ENCODE measurements at regions not wholly inside any gene's neighbourhood (a gene's known extent, or its start where the extent isn't known, plus 50 kb on each side); places are given as distances from the start of the nearest gene placed in this dataset.

DNA sequence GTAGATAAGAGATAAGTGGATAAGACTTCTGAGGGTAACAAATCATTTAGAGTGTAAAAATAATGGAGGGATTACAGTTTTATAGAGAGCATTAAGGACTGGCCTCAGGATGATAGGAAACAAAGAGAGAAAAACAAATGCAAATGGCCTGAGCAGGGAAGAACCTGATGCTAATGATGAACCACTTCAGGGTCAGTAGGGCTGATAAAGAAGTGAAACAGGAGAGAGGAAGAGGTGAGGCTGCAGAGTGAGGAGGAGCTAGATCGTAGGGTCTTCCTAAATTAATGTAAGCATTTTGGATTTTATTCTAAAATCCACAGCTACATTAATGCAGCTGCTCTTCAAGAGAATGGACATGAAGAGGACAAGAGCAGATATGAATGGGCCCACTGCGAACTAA is 698.0 kb upstream of the MEF2C start:
- intact Hi-C loops (cut with micrococcal nuclease) (no loop called here), dilution Hi-C loops (cut with MboI; ENCODE audit: extremely low pct_ligation_motif_present, low sequenced_read_pairs) (no loop called here)
- H3K36me3 ChIP-seq (ENCODE audit: control insufficient read depth in 2 of 2, extremely low read depth in 1 of 2, insufficient read depth in 2 of 2, low read length in 2 of 2), result no peaks in the 10 kb centered on the region
- H3K79me2 ChIP-seq (ENCODE audit: control insufficient read depth, insufficient read depth, low read length), result no peaks in the 10 kb centered on the region
- no peak overlapping the region for H3K4me2 ChIP-seq (ENCODE audit: insufficient read depth, low read length)
- TF ChIP-seq JUN (IDR thresholded peaks at IDR 0.05; ENCODE audit: borderline replicate concordance, insufficient read depth, insufficient read length, low read depth) (no peak), EZH2 (IDR thresholded peaks at IDR 0.05; ENCODE audit: borderline replicate concordance, low read depth, low read length, severe bottlenecking) (no peak), POLR2A (IDR thresholded peaks at IDR 0.05; ENCODE audit: low read depth, low read length) (no peak), POLR2AphosphoS5 (IDR thresholded peaks at IDR 0.05; ENCODE audit: insufficient read depth, low read depth, low read length) (no peak), MYC (IDR thresholded peaks at IDR 0.05; ENCODE audit: low read depth, low read length) (no peak), GATA2 (IDR thresholded peaks at IDR 0.05; ENCODE audit: insufficient read depth, insufficient read length, low read depth, low read length) (no peak), FOS (IDR thresholded peaks at IDR 0.05; ENCODE audit: borderline replicate concordance, insufficient read depth, low read length) (no peak)
- TF ChIP-seq, protein P1, sequence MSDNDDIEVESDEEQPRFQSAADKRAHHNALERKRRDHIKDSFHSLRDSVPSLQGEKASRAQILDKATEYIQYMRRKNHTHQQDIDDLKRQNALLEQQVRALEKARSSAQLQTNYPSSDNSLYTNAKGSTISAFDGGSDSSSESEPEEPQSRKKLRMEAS (IDR thresholded peaks at IDR 0.05; ENCODE audit: insufficient read depth, insufficient read length), result no peak
- POLR2A ChIA-PET, result no interaction called here
- H3K27ac ChIP-seq (ENCODE audit: insufficient read depth, low read depth, low read length), result no peak overlapping the region
- BruUV-seq (replicated peaks), result no TSS peak
- H3K4me3 ChIP-seq (replicated peaks in 1 of 3; ENCODE audit: insufficient read depth in 1 of 3, low read depth in 1 of 3, low read length in 3 of 3), result no peak overlapping the region
- no peak overlapping the region for H2AFZ ChIP-seq (ENCODE audit: low read depth, low read length)
- no peak for DNase-seq (ENCODE audit: low read depth, low spot score)
- H3K9ac ChIP-seq (replicated peaks; ENCODE audit: extremely low read depth, insufficient read depth, low read length), result no peak overlapping the region
- no peak for FAIRE-seq
- CTCF ChIA-PET, result interaction anchor here (1.2 kb wide), 1 partner anchor 28 kb away, joined by 3 read pairs; no protein-coding TSS in a partner anchor
- H3K4me1 ChIP-seq (ENCODE audit: control insufficient read depth, extremely low read depth, insufficient read depth, low read length), result no peaks in the 10 kb centered on the region
- H4K20me1 ChIP-seq (replicated peaks; ENCODE audit: control insufficient read depth, extremely low read depth, insufficient read depth, low read length), result no peaks in the 10 kb centered on the region
- no peaks in the 10 kb centered on the region for H3K27me3 ChIP-seq (ENCODE audit: control insufficient read depth in 2 of 2, insufficient read depth in 2 of 2, low read length in 2 of 2)
- H3K9me3 ChIP-seq (replicated peaks; ENCODE audit: control insufficient read depth, insufficient read depth, low read length), result no peaks in the 10 kb centered on the region
- H3K9me1 ChIP-seq (replicated peaks; ENCODE audit: control insufficient read depth, extremely low read depth, insufficient read depth, low read length), result no peaks in the 10 kb centered on the region

DNA sequence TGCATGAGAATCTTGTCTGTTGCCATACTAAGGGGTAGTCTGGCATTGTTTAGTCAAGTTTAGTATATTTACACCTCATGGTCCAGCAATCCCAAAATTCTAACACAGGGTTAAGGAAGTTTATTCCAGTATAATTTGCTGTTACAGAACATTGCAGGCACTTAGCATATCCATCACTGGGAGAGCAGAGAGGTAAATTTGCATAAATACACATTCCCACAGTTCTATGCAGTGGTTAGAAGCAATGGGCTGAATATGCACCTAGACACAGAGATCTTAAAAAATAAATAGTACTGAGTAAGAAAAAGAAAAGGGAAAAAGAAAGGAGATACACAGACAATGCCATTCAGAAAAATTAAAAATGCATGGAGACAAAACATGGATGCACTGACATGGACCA is 692.3 kb upstream of the MEF2C start:
- BruUV-seq (replicated peaks), result no TSS peak
- H3K4me3 ChIP-seq (replicated peaks in 1 of 3; ENCODE audit: insufficient read depth in 1 of 3, low read depth in 1 of 3, low read length in 3 of 3), result no peak overlapping the region
- H3K9me1 ChIP-seq (replicated peaks; ENCODE audit: control insufficient read depth, extremely low read depth, insufficient read depth, low read length), result no peaks in the 10 kb centered on the region
- no peak for FAIRE-seq
- dilution Hi-C loops (cut with MboI; ENCODE audit: extremely low pct_ligation_motif_present, low sequenced_read_pairs), result no loop called here
- H3K79me2 ChIP-seq (ENCODE audit: control insufficient read depth, insufficient read depth, low read length), result no peaks in the 10 kb centered on the region
- no peaks in the 10 kb centered on the region for H4K20me1 ChIP-seq (replicated peaks; ENCODE audit: control insufficient read depth, extremely low read depth, insufficient read depth, low read length)
- no peak overlapping the region for H2AFZ ChIP-seq (ENCODE audit: low read depth, low read length)
- no peak for TF ChIP-seq MYC (IDR thresholded peaks at IDR 0.05; ENCODE audit: low read depth, low read length)
- no peak for TF ChIP-seq POLR2AphosphoS5 (IDR thresholded peaks at IDR 0.05; ENCODE audit: insufficient read depth, low read depth, low read length)
- no peak for TF ChIP-seq GATA2 (IDR thresholded peaks at IDR 0.05; ENCODE audit: insufficient read depth, insufficient read length, low read depth, low read length)
- no peak for TF ChIP-seq JUN (IDR thresholded peaks at IDR 0.05; ENCODE audit: borderline replicate concordance, insufficient read depth, insufficient read length, low read depth)
- TF ChIP-seq, protein P1 (IDR thresholded peaks at IDR 0.05; ENCODE audit: insufficient read depth, insufficient read length), result no peak
- TF ChIP-seq FOS (IDR thresholded peaks at IDR 0.05; ENCODE audit: borderline replicate concordance, insufficient read depth, low read length), result no peak
- TF ChIP-seq EZH2 (IDR thresholded peaks at IDR 0.05; ENCODE audit: borderline replicate concordance, low read depth, low read length, severe bottlenecking), result no peak
- no peak for TF ChIP-seq POLR2A (IDR thresholded peaks at IDR 0.05; ENCODE audit: low read depth, low read length)
- TF ChIP-seq, protein P2, sequence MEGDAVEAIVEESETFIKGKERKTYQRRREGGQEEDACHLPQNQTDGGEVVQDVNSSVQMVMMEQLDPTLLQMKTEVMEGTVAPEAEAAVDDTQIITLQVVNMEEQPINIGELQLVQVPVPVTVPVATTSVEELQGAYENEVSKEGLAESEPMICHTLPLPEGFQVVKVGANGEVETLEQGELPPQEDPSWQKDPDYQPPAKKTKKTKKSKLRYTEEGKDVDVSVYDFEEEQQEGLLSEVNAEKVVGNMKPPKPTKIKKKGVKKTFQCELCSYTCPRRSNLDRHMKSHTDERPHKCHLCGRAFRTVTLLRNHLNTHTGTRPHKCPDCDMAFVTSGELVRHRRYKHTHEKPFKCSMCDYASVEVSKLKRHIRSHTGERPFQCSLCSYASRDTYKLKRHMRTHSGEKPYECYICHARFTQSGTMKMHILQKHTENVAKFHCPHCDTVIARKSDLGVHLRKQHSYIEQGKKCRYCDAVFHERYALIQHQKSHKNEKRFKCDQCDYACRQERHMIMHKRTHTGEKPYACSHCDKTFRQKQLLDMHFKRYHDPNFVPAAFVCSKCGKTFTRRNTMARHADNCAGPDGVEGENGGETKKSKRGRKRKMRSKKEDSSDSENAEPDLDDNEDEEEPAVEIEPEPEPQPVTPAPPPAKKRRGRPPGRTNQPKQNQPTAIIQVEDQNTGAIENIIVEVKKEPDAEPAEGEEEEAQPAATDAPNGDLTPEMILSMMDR (IDR thresholded peaks at IDR 0.05; ENCODE audit: extremely low read depth in 1 of 2, insufficient read depth in 1 of 2, low read depth in 1 of 2, low read length in 2 of 2), result no peak
- no peaks in the 10 kb centered on the region for H3K36me3 ChIP-seq (ENCODE audit: control insufficient read depth in 2 of 2, extremely low read depth in 1 of 2, insufficient read depth in 2 of 2, low read length in 2 of 2)
- ChIA-PET CTCF (no interaction called here), POLR2A (no interaction called here)
- no peak for DNase-seq (ENCODE audit: low read depth, low spot score)
- H3K9ac ChIP-seq (replicated peaks; ENCODE audit: extremely low read depth, insufficient read depth, low read length), result no peak overlapping the region
- no peak overlapping the region for H3K4me2 ChIP-seq (ENCODE audit: insufficient read depth, low read length)
- no peaks in the 10 kb centered on the region for H3K27me3 ChIP-seq (ENCODE audit: control insufficient read depth in 2 of 2, insufficient read depth in 2 of 2, low read length in 2 of 2)
- no peaks in the 10 kb centered on the region for H3K4me1 ChIP-seq (ENCODE audit: control insufficient read depth, extremely low read depth, insufficient read depth, low read length)
- no peak overlapping the region for H3K27ac ChIP-seq (ENCODE audit: insufficient read depth, low read depth, low read length)
- no peaks in the 10 kb centered on the region for H3K9me3 ChIP-seq (replicated peaks; ENCODE audit: control insufficient read depth, insufficient read depth, low read length)
- intact Hi-C loops (cut with micrococcal nuclease), result no loop called here

Data from endothelial cell of umbilical vein (primary cell).